AG04450 (cell line): ENCODE measurements at regions not wholly inside any gene's neighbourhood (a gene's known extent, or its start where the extent isn't known, plus 50 kb on each side); places are given as distances from the start of the nearest gene placed in this dataset.

Experiments used
- CTCF ChIA-PET: fragments of 300-600, 350-600 bp; formaldehyde crosslinking; extraction: SDS; loops from one replicate; lab custom pipeline; 2022; ENCODE audit warnings: antibody characterized with exemption, inconsistent platforms; lab: Charles Lee
- POLR2A ChIA-PET: fragments of 350-600 bp; formaldehyde crosslinking; extraction: SDS; loops from one replicate; lab custom pipeline; 2021; ENCODE audit warnings: antibody characterized with exemption, inconsistent platforms; lab: Yijun Ruan, JAX
- DNase-seq: peaks from one replicate; pipeline ENCODE4 v3.0.0-alpha.2; 2011; ENCODE audit warnings: low read depth, low spot score
- H3K27ac ChIP-seq: one replicate; pipeline ENCODE4 v1.5.1; 2012; ENCODE audit warnings: low read depth, low read length, control low read depth
- H3K27me3 ChIP-seq: one replicate; pipeline ENCODE4 v1.6.0; 2012; ENCODE audit warnings: low read length; ENCODE audit not compliant: control insufficient read depth, insufficient read depth
- H3K4me3 ChIP-seq: 2 replicates; pipeline ENCODE4 v1.5.1; 2011; ENCODE audit warnings: mild to moderate bottlenecking, low read depth, low read length, control low read depth
- H3K9me3 ChIP-seq: 2 replicates; pipeline ENCODE4 v1.5.1; 2012; ENCODE audit warnings: low read length; ENCODE audit not compliant: control insufficient read depth, insufficient read depth
- CTCF ChIP-seq: IDR thresholded peaks from 2 replicates; pipeline ENCODE4 v1.5.1; 2011; ENCODE audit warnings: low read depth, low read length, control low read depth, inconsistent platforms

- no peak for TF ChIP-seq CTCF
- no peak overlapping the region for H3K27ac ChIP-seq
- no peak for DNase-seq
- no peak overlapping the region for H3K4me3 ChIP-seq
- H3K9me3 ChIP-seq, result peaks cover 5% of the 10 kb centered on the region; the same call in 1 of the 2 replicates
- ChIA-PET CTCF (no interaction called here), POLR2A (no interaction called here)
- H3K27me3 ChIP-seq, result peaks cover 8% of the 10 kb centered on the region
These were observed 397.5 kb upstream of the PRKCQ start for GRCh38 chr10:6977398-6978186.

- Histone ChIP-seq H3K9me3 (peaks cover 5% of the 10 kb centered on the region; the same call in 1 of the 2 replicates), H3K27ac (no peak overlapping the region), H3K27me3 (peaks cover 11% of the 10 kb centered on the region), H3K4me3 (no peak overlapping the region)
- no peak for DNase-seq
- ChIA-PET POLR2A (no interaction called here), CTCF (no interaction called here)
- no peak for TF ChIP-seq CTCF
These were observed 393.8 kb upstream of the PRKCQ start for GRCh38 chr10:6973899-6974298.

- Histone ChIP-seq H3K27ac (no peak overlapping the region), H3K4me3 (no peak overlapping the region), H3K27me3 (peaks cover 6% of the 10 kb centered on the region), H3K9me3 (peaks cover 5% of the 10 kb centered on the region; the same call in 1 of the 2 replicates)
- DNase-seq, result no peak
- no peak for TF ChIP-seq CTCF
- ChIA-PET POLR2A (no interaction called here), CTCF (no interaction called here)
These were observed 392.1 kb upstream of the PRKCQ start for GRCh38 chr10:6972226-6972625.

GRCh38 chr10:6969659-6970058 lies 389.6 kb upstream of the PRKCQ start:
- Histone ChIP-seq H3K9me3 (no peaks in the 10 kb centered on the region), H3K4me3 (no peak overlapping the region), H3K27ac (no peak overlapping the region), H3K27me3 (peaks cover 6% of the 10 kb centered on the region)
- TF ChIP-seq CTCF, result no peak
- no peak for DNase-seq
- POLR2A ChIA-PET, result no interaction called here
- CTCF ChIA-PET, result no interaction called here

GRCh38 chr10:6964543-6964942 lies 384.5 kb upstream of the PRKCQ start:
- no peak overlapping the region for H3K4me3 ChIP-seq
- no peak overlapping the region for H3K27ac ChIP-seq
- peaks cover 5% of the 10 kb centered on the region for H3K27me3 ChIP-seq
- ChIA-PET CTCF (no interaction called here), POLR2A (no interaction called here)
- no peaks in the 10 kb centered on the region for H3K9me3 ChIP-seq
- DNase-seq, result no peak
- TF ChIP-seq CTCF, result no peak
